ENCODE measurements at regions not wholly inside any gene's neighbourhood (a gene's known extent, or its start where the extent isn't known, plus 50 kb on each side); places are given as distances from the start of the nearest gene placed in this dataset.

- DNase-seq (no peak), ATAC-seq (ENCODE audit: low FRiP score) (no peak)
- intact Hi-C loops (cut with DNase I): loop anchor here in 1 of 2 donors (10.0 kb wide), 1 partner anchor 743 kb away; the partner anchor contains the start of gene IGFBP5
- H3K27ac ChIP-seq (ENCODE audit: low read depth in 1 of 2, low read length in 2 of 2): no peak overlapping the region
- H3K4me3 ChIP-seq (ENCODE audit: low read length in 2 of 2): no peak overlapping the region
- H3K4me1 ChIP-seq (ENCODE audit: control insufficient read depth in 1 of 2, insufficient read depth in 2 of 2, low read length in 2 of 2): peaks cover 3 to 16% of the 10 kb centered on the region in 2 donors
- 97 to 98% methylated on average over 5 of the region's 5 CpGs for WGBS, 2 donors
- H3K9me3 ChIP-seq (ENCODE audit: control insufficient read depth, low read length): peaks cover 1% of the 10 kb centered on the region
- H3K27me3 ChIP-seq (ENCODE audit: control insufficient read depth in 1 of 2, insufficient read depth in 2 of 2, low read length in 1 of 2): no peaks in the 10 kb centered on the region
- H3K36me3 ChIP-seq (ENCODE audit: control insufficient read depth in 1 of 2, insufficient read depth in 2 of 2, low read length in 1 of 2): no peaks in the 10 kb centered on the region
These were observed 564.7 kb downstream of the TNS1 start for GRCh38 chr2:217438136-217438535.

GRCh38 chr2:217437290-217437870 is 565.4 kb downstream of the TNS1 start:
- intact Hi-C loops (cut with DNase I): loop anchor here in 1 of 2 donors (10.0 kb wide), 1 partner anchor 743 kb away; the partner anchor contains the start of gene IGFBP5
- 22 to 25% methylated on average over 6 of the region's 6 CpGs for WGBS, 2 donors
- no peaks in the 10 kb centered on the region for H3K27me3 ChIP-seq (ENCODE audit: control insufficient read depth in 1 of 2, insufficient read depth in 2 of 2, low read length in 1 of 2)
- peaks cover 1% of the 10 kb centered on the region for H3K9me3 ChIP-seq (ENCODE audit: control insufficient read depth, low read length)
- DNase-seq: peak in 1 of 2 donors; percentile 66
- ATAC-seq (ENCODE audit: low FRiP score): peak; percentile 67
- peaks cover 3 to 16% of the 10 kb centered on the region in 2 donors for H3K4me1 ChIP-seq (ENCODE audit: control insufficient read depth in 1 of 2, insufficient read depth in 2 of 2, low read length in 2 of 2)
- no peaks in the 10 kb centered on the region for H3K36me3 ChIP-seq (ENCODE audit: control insufficient read depth in 1 of 2, insufficient read depth in 2 of 2, low read length in 1 of 2)
- no peak overlapping the region for H3K4me3 ChIP-seq (ENCODE audit: low read length in 2 of 2)
- peak overlapping the region in 1 of 2 donors; percentile 69 for H3K27ac ChIP-seq (ENCODE audit: low read depth in 1 of 2, low read length in 2 of 2)

GRCh38 chr2:217436386-217436785 is 566.4 kb downstream of the TNS1 start:
- peak overlapping the region; percentile 30 to 47 for H3K27ac ChIP-seq (ENCODE audit: low read depth in 1 of 2, low read length in 2 of 2)
- no peaks in the 10 kb centered on the region for H3K36me3 ChIP-seq (ENCODE audit: control insufficient read depth in 1 of 2, insufficient read depth in 2 of 2, low read length in 1 of 2)
- H3K4me1 ChIP-seq (ENCODE audit: control insufficient read depth in 1 of 2, insufficient read depth in 2 of 2, low read length in 2 of 2): peaks cover 3 to 16% of the 10 kb centered on the region in 2 donors
- H3K4me3 ChIP-seq (ENCODE audit: low read length in 2 of 2): no peak overlapping the region
- no peaks in the 10 kb centered on the region for H3K27me3 ChIP-seq (ENCODE audit: control insufficient read depth in 1 of 2, insufficient read depth in 2 of 2, low read length in 1 of 2)
- ATAC-seq (ENCODE audit: low FRiP score) (no peak), DNase-seq (peak in 1 of 2 donors; percentile 57)
- intact Hi-C loops (cut with DNase I): loop anchor here in 1 of 2 donors (10.0 kb wide), 1 partner anchor 742 kb away; the partner anchor contains the start of gene IGFBP5
- H3K9me3 ChIP-seq (ENCODE audit: control insufficient read depth, low read length): peaks cover 1% of the 10 kb centered on the region
- 32% methylated on average over 5 of the region's 5 CpGs for WGBS, 2 donors

GRCh38 chr2:217434180-217434975 is 568.4 kb downstream of the TNS1 start:
- peaks cover 9 to 15% of the 10 kb centered on the region in 2 donors for H3K4me1 ChIP-seq (ENCODE audit: control insufficient read depth in 1 of 2, insufficient read depth in 2 of 2, low read length in 2 of 2)
- ATAC-seq (ENCODE audit: low FRiP score): peak; percentile 94
- H3K27ac ChIP-seq (ENCODE audit: low read depth in 1 of 2, low read length in 2 of 2): peak overlapping the region in 1 of 2 donors; percentile 11
- 18 to 21% methylated on average over 8 of the region's 8 CpGs for whole genome bisulfite sequencing, 2 donors
- no peaks in the 10 kb centered on the region for H3K27me3 ChIP-seq (ENCODE audit: control insufficient read depth in 1 of 2, insufficient read depth in 2 of 2, low read length in 1 of 2)
- intact Hi-C loops (cut with DNase I): loop anchor here in 1 of 2 donors (5.0 to 10.0 kb wide), 2 partner anchors 72 to 740 kb away; partner anchors contain the start of gene IGFBP5
- no peaks in the 10 kb centered on the region for H3K36me3 ChIP-seq (ENCODE audit: control insufficient read depth in 1 of 2, insufficient read depth in 2 of 2, low read length in 1 of 2)
- peak overlapping the region in 1 of 2 donors; percentile 31 for H3K4me3 ChIP-seq (ENCODE audit: low read length in 2 of 2)
- DNase-seq: peak; percentile 91
- no peaks in the 10 kb centered on the region for H3K9me3 ChIP-seq (ENCODE audit: control insufficient read depth, low read length)

GRCh38 chr2:217433522-217433921 is 569.3 kb downstream of the TNS1 start:
- Histone ChIP-seq H3K27me3 (ENCODE audit: control insufficient read depth in 1 of 2, insufficient read depth in 2 of 2, low read length in 1 of 2) (no peaks in the 10 kb centered on the region), H3K27ac (ENCODE audit: low read depth in 1 of 2, low read length in 2 of 2) (no peak overlapping the region), H3K9me3 (ENCODE audit: control insufficient read depth, low read length) (no peaks in the 10 kb centered on the region), H3K4me1 (ENCODE audit: control insufficient read depth in 1 of 2, insufficient read depth in 2 of 2, low read length in 2 of 2) (peaks cover 9 to 13% of the 10 kb centered on the region in 2 donors), H3K36me3 (ENCODE audit: control insufficient read depth in 1 of 2, insufficient read depth in 2 of 2, low read length in 1 of 2) (no peaks in the 10 kb centered on the region), H3K4me3 (ENCODE audit: low read length in 2 of 2) (no peak overlapping the region)
- no peak for DNase-seq
- intact Hi-C loops (cut with DNase I): loop anchor here in 1 of 2 donors (5.0 to 10.0 kb wide), 2 partner anchors 71 to 739 kb away; partner anchors contain the start of gene IGFBP5
- no peak for ATAC-seq (ENCODE audit: low FRiP score)
- 43 to 64% methylated on average over 6 of the region's 6 CpGs for WGBS, 2 donors

- no peak overlapping the region for H3K4me3 ChIP-seq (ENCODE audit: low read length in 2 of 2)
- H3K36me3 ChIP-seq (ENCODE audit: control insufficient read depth in 1 of 2, insufficient read depth in 2 of 2, low read length in 1 of 2): no peaks in the 10 kb centered on the region
- WGBS, 2 donors: 42 to 49% methylated on average over 7 of the region's 7 CpGs
- no peaks in the 10 kb centered on the region for H3K9me3 ChIP-seq (ENCODE audit: control insufficient read depth, low read length)
- H3K27ac ChIP-seq (ENCODE audit: low read depth in 1 of 2, low read length in 2 of 2): no peak overlapping the region
- ATAC-seq (ENCODE audit: low FRiP score) (no peak), DNase-seq (no peak)
- H3K27me3 ChIP-seq (ENCODE audit: control insufficient read depth in 1 of 2, insufficient read depth in 2 of 2, low read length in 1 of 2): no peaks in the 10 kb centered on the region
- H3K4me1 ChIP-seq (ENCODE audit: control insufficient read depth in 1 of 2, insufficient read depth in 2 of 2, low read length in 2 of 2): peaks cover 8 to 9% of the 10 kb centered on the region in 2 donors
- intact Hi-C loops (cut with DNase I): loop anchor here in 1 of 2 donors (5.0 to 10.0 kb wide), 2 partner anchors 69 to 737 kb away; partner anchors contain the start of gene IGFBP5
These were observed 571.1 kb downstream of the TNS1 start for GRCh38 chr2:217431577-217432269.

GRCh38 chr2:217430916-217431576 is 571.2 kb upstream of the TNP1 start:
- peaks cover 5 to 9% of the 10 kb centered on the region in 2 donors for H3K4me1 ChIP-seq (ENCODE audit: control insufficient read depth in 1 of 2, insufficient read depth in 2 of 2, low read length in 2 of 2)
- peak overlapping the region in 1 of 2 donors; percentile 18 for H3K27ac ChIP-seq (ENCODE audit: low read depth in 1 of 2, low read length in 2 of 2)
- DNase-seq (no peak), ATAC-seq (ENCODE audit: low FRiP score) (no peak)
- no peaks in the 10 kb centered on the region for H3K9me3 ChIP-seq (ENCODE audit: control insufficient read depth, low read length)
- no peaks in the 10 kb centered on the region for H3K27me3 ChIP-seq (ENCODE audit: control insufficient read depth in 1 of 2, insufficient read depth in 2 of 2, low read length in 1 of 2)
- 75 to 77% methylated on average over 3 of the region's 3 CpGs for WGBS, 2 donors
- intact Hi-C loops (cut with DNase I): loop anchor here in 1 of 2 donors (5.0 to 10.0 kb wide), 2 partner anchors 69 to 736 kb away; partner anchors contain the start of gene IGFBP5
- peaks cover 0 to 4% of the 10 kb centered on the region in 2 donors for H3K36me3 ChIP-seq (ENCODE audit: control insufficient read depth in 1 of 2, insufficient read depth in 2 of 2, low read length in 1 of 2)
- no peak overlapping the region for H3K4me3 ChIP-seq (ENCODE audit: low read length in 2 of 2)

Measured in aorta (tissue), 5 donors.